SU-DHL-6 (cell line): ENCODE measurements at regions not wholly inside any gene's neighbourhood (a gene's known extent, or its start where the extent isn't known, plus 50 kb on each side); places are given as distances from the start of the nearest gene placed in this dataset.

Source experiments
- EZH2phosphoT487 ChIP-seq: fragments of 200-600 bp; sonication (generic), shearing (Covaris generic); conservative IDR thresholded peaks from 2 replicates; pipeline ENCODE4 v1.6.1; 2018; ENCODE audit warnings: mild to moderate bottlenecking, antibody characterized with exemption, low read length, moderate library complexity, mixed read lengths
- TF ChIP-seq, protein P1 (sequence below): fragments of 200-600 bp; sonication (generic); IDR thresholded peaks from one replicate; pipeline ENCODE4 v1.5.1; 2017; ENCODE audit warnings: antibody characterized with exemption, mild to moderate bottlenecking, low read length, moderate library complexity; ENCODE audit not compliant: insufficient read depth, poor library complexity, severe bottlenecking

DNA sequence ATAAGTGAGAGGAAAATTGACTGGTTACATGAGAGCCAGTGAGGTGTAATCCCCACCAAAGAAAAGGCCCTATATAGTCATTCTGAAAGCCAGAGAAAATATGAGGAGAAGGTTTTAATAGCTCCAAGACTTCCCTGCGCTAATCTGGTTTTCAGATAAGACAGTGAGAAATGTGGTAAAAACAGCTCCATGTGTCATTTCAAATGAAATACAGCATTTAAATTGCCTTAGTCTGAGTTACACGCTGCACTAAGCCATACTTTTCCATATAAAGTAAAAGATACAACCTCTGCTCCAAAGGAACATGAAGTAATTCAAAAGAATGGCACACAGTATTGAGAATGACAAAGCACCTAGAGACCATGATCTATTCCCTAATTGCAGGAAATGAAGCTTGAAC, 378.0 kb upstream of the PDE4D start:
- TF ChIP-seq, protein P1, sequence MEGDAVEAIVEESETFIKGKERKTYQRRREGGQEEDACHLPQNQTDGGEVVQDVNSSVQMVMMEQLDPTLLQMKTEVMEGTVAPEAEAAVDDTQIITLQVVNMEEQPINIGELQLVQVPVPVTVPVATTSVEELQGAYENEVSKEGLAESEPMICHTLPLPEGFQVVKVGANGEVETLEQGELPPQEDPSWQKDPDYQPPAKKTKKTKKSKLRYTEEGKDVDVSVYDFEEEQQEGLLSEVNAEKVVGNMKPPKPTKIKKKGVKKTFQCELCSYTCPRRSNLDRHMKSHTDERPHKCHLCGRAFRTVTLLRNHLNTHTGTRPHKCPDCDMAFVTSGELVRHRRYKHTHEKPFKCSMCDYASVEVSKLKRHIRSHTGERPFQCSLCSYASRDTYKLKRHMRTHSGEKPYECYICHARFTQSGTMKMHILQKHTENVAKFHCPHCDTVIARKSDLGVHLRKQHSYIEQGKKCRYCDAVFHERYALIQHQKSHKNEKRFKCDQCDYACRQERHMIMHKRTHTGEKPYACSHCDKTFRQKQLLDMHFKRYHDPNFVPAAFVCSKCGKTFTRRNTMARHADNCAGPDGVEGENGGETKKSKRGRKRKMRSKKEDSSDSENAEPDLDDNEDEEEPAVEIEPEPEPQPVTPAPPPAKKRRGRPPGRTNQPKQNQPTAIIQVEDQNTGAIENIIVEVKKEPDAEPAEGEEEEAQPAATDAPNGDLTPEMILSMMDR = no peak
- no peak for TF ChIP-seq EZH2phosphoT487
